ENCODE measurements at regions not wholly inside any gene's neighbourhood (a gene's known extent, or its start where the extent isn't known, plus 50 kb on each side); places are given as distances from the start of the nearest gene placed in this dataset.

GRCh38 chr4:119794113-119794512 is 165.5 kb upstream of the PDE5A start:
- TF ChIP-seq, protein P1, sequence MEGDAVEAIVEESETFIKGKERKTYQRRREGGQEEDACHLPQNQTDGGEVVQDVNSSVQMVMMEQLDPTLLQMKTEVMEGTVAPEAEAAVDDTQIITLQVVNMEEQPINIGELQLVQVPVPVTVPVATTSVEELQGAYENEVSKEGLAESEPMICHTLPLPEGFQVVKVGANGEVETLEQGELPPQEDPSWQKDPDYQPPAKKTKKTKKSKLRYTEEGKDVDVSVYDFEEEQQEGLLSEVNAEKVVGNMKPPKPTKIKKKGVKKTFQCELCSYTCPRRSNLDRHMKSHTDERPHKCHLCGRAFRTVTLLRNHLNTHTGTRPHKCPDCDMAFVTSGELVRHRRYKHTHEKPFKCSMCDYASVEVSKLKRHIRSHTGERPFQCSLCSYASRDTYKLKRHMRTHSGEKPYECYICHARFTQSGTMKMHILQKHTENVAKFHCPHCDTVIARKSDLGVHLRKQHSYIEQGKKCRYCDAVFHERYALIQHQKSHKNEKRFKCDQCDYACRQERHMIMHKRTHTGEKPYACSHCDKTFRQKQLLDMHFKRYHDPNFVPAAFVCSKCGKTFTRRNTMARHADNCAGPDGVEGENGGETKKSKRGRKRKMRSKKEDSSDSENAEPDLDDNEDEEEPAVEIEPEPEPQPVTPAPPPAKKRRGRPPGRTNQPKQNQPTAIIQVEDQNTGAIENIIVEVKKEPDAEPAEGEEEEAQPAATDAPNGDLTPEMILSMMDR (IDR thresholded peaks at IDR 0.05): no peak
- TF ChIP-seq POLR2A (IDR thresholded peaks at IDR 0.05): no peak
- 65 to 73% (median 70%) methylated on average over 4 of the region's 4 CpGs for WGBS, 4 donors

DNA sequence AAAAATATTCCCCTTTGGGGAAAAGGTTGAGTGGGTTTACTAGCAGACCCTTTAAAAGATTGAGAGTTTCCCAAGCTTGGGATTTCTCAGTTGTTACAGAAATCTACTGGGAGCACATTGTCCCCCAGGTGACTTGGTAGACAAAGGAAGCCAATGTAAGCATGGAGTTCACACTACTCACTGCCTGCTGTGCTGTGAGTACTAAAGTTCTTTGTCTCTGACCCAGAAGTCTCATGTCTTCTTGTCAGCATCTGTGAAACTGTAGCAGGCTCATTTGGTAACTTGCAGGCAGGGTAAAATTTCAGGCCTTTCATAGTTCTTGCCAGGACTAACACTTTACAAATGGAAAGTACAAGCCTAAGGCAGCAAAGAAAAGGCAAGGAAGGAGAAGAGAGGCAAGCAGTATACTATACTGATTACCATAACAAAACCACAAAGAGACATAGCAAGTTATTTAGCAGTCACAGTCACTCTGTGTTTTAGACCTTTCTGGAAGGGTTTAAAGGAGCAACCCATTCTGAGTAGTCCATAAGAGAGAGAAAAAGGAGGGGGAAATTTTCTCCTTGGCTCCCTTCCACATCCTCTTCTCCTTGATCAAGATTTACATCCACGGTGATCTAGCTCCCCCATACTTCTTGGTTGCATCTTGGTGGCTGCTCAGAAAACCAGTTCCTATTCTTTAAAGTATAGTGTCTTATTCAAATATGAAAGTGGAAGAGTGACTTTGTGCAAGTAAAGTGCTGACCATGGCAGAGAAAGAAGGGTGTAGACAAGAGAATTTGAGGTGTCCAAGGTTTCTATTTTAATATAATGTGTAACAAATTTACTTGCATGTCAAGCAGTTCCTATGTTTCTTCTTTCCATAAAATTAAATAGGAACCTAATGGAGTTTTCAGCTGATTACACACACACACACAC is 160.0 kb upstream of the PDE5A start:
- no peak for TF ChIP-seq POLR2A (IDR thresholded peaks at IDR 0.05)
- TF ChIP-seq, protein P1 (IDR thresholded peaks at IDR 0.05): no peak
- intact Hi-C loops (cut with DNase I): loop anchor here in 8 of 10 donors (5.0 to 10.0 kb wide), 7 partner anchors 64 to 264 kb away; partner anchors contain the start of gene PDE5A (in 4 of the 8)
- Histone ChIP-seq H3K4me3 (no peak overlapping the region), H3K27ac (no peak overlapping the region), H3K27me3 (no peaks in the 10 kb centered on the region), H3K4me1 (no peaks in the 10 kb centered on the region), H3K9me3 (peaks cover 0 to 3% (median 0%) of the 10 kb centered on the region in 12 donors), H3K36me3 (no peaks in the 10 kb centered on the region)
- DNase-seq (no peak), ATAC-seq (no peak)
- 61 to 78% (median 71%) methylated on average over 1 of the region's 1 CpG for WGBS, 4 donors

More at GRCh38 chr4:119794113-119794512, 165.5 kb upstream of the PDE5A start:
- Histone ChIP-seq H3K9me3 (no peaks in the 10 kb centered on the region), H3K4me3 (no peak overlapping the region), H3K27me3 (no peaks in the 10 kb centered on the region), H3K27ac (no peak overlapping the region), H3K36me3 (no peaks in the 10 kb centered on the region), H3K4me1 (no peaks in the 10 kb centered on the region)
- DNase-seq (no peak), ATAC-seq (no peak)
- intact Hi-C loops (cut with DNase I): no loop called here

DNA sequence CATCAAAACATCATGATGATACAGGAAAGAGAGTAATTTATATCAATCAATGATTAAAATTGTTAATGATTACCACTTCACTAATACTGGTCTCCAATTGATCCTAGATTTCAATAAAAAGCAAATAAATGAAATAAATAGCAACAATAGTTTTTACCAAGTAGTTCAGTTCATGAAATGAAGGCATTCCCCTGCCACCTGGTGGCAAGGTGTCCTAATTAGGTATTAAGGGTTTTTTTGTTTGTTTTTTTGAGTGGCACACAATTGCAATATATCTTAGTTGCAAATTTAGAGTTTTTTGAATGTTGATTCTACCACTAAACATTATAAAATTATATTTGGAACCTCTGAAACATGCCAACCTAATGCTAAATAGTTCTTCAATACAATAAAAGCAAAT is 157.4 kb upstream of the PDE5A start:
- no peak for DNase-seq
- no peak overlapping the region for H3K27ac ChIP-seq
- H3K27me3 ChIP-seq: no peaks in the 10 kb centered on the region
- H3K4me1 ChIP-seq: no peaks in the 10 kb centered on the region
- H3K9me3 ChIP-seq: peaks cover 0 to 3% (median 0%) of the 10 kb centered on the region in 12 donors
- no peaks in the 10 kb centered on the region for H3K36me3 ChIP-seq
- no peak for ATAC-seq
- H3K4me3 ChIP-seq: no peak overlapping the region
- intact Hi-C loops (cut with DNase I): loop anchor here in 8 of 10 donors (2.0 to 10.0 kb wide), 8 partner anchors 61 to 266 kb away; partner anchors contain the start of gene PDE5A (in 5 of the 8)
- TF ChIP-seq, protein P1 (IDR thresholded peaks at IDR 0.05): peak in 10 of 12 donors; percentile 15 to 51 (median 33)
- TF ChIP-seq POLR2A (IDR thresholded peaks at IDR 0.05): no peak

GRCh38 chr4:119783189-119783983 is 154.8 kb upstream of the PDE5A start:
- ATAC-seq (no peak), DNase-seq (no peak)
- Histone ChIP-seq H3K4me3 (no peak overlapping the region), H3K27ac (no peak overlapping the region), H3K36me3 (no peaks in the 10 kb centered on the region), H3K4me1 (no peaks in the 10 kb centered on the region), H3K9me3 (peaks cover 0 to 3% (median 0%) of the 10 kb centered on the region in 12 donors), H3K27me3 (no peaks in the 10 kb centered on the region)
- intact Hi-C loops (cut with DNase I): loop anchor here in 6 of 10 donors (5.0 to 10.0 kb wide), 6 partner anchors 59 to 269 kb away; partner anchors contain the start of gene PDE5A (in 2 of the 6)
- 70 to 91% (median 87%) methylated on average over 3 to 4 of the region's 4 CpGs for WGBS, 4 donors
- TF ChIP-seq, protein P1 (IDR thresholded peaks at IDR 0.05): no peak
- no peak for TF ChIP-seq POLR2A (IDR thresholded peaks at IDR 0.05)
